Endothelial cell of umbilical vein (primary cell): ENCODE measurements at regions not wholly inside any gene's neighbourhood (a gene's known extent, or its start where the extent isn't known, plus 50 kb on each side); places are given as distances from the start of the nearest gene placed in this dataset.

Experiments used
- BruUV-seq: library from RNA; stranded (reverse); fragments of 400-500 nt; replicated peaks from 2 replicates; lab custom pipeline; 2021; lab: Mats Ljungman, UMichigan
- CTCF ChIA-PET: fragments of 300-600, 350-600 bp; sonication (Branson Sonifier 250); formaldehyde crosslinking; loops from one replicate; lab custom pipeline; 2021; ENCODE audit warnings: antibody characterized with exemption, inconsistent platforms; lab: Charles Lee
- POLR2A ChIA-PET: fragments of 300-600, 350-600 bp; sonication (Branson Sonifier 250); formaldehyde crosslinking; loops from one replicate; lab custom pipeline; 2021; ENCODE audit warnings: antibody characterized with exemption, inconsistent platforms; lab: Charles Lee
- DNase-seq: peaks from one replicate; pipeline ENCODE4 v3.0.0-alpha.2; 2011; ENCODE audit warnings: low read depth, low spot score
- FAIRE-seq: peaks from 2 replicates; lab custom pipeline; 2011; peaks lifted over from hg19 to GRCh38; lab: Jason Lieb, UNC
- H2AFZ ChIP-seq: 2 replicates; pipeline ENCODE4 v1.6.0; 2012; ENCODE audit warnings: low read depth, low read length, control low read depth, inconsistent platforms
- H3K27ac ChIP-seq: 2 replicates; pipeline ENCODE4 v1.5.1; 2011; ENCODE audit warnings: low read depth, mild to moderate bottlenecking, control low read depth, low read length, moderate library complexity; ENCODE audit not compliant: insufficient read depth
- H3K27me3 ChIP-seq, 2 experiments: 2 replicates each; pipeline versions ENCODE4 v1.6.0 to v1.6.1; 2011; ENCODE audit warnings: low read length in 2 of 2, mixed read lengths in 1 of 2; ENCODE audit not compliant: control insufficient read depth in 2 of 2, insufficient read depth in 2 of 2
- H3K36me3 ChIP-seq, 2 experiments: 2 replicates in 1 of 2; 3 replicates in 1 of 2; pipeline ENCODE4 v1.5.1; 2011; ENCODE audit warnings: low read length in 2 of 2, mild to moderate bottlenecking in 1 of 2, moderate library complexity in 1 of 2; ENCODE audit not compliant: control insufficient read depth in 2 of 2, insufficient read depth in 2 of 2; ENCODE audit errors: extremely low read depth in 1 of 2
- H3K4me1 ChIP-seq: 3 replicates; pipeline ENCODE4 v1.5.1; 2011; ENCODE audit warnings: mild to moderate bottlenecking, low read length; ENCODE audit not compliant: control insufficient read depth, insufficient read depth; ENCODE audit errors: extremely low read depth
- H3K4me2 ChIP-seq: 2 replicates; pipeline ENCODE4 v1.6.1; 2011; ENCODE audit warnings: low read length, control low read depth, mixed read lengths; ENCODE audit not compliant: insufficient read depth
- H3K4me3 ChIP-seq, 3 experiments: fragments of 200-600 bp in 1 of 3; sonication (generic), shearing (Covaris generic) in 1 of 3; replicated peaks in 1 of 3; 2 replicates each; pipeline ENCODE4 v1.5.1; 2011 to 2016; ENCODE audit warnings: control low read depth in 3 of 3, low read length in 3 of 3, mild to moderate bottlenecking in 2 of 3, inconsistent platforms in 1 of 3, low read depth in 1 of 3, moderate library complexity in 1 of 3; ENCODE audit not compliant: insufficient read depth in 1 of 3
- H3K79me2 ChIP-seq: 2 replicates; pipeline ENCODE4 v1.6.0; 2012; ENCODE audit warnings: low read length, inconsistent platforms; ENCODE audit not compliant: control insufficient read depth, insufficient read depth
- H3K9ac ChIP-seq: replicated peaks from 2 replicates; pipeline ENCODE3; 2011; ENCODE audit warnings: low read length, control low read depth; ENCODE audit not compliant: insufficient read depth; ENCODE audit errors: extremely low read depth
- H3K9me1 ChIP-seq: replicated peaks from 3 replicates; pipeline ENCODE4 v1.6.0; 2011; ENCODE audit warnings: mild to moderate bottlenecking, low read length; ENCODE audit not compliant: control insufficient read depth, insufficient read depth; ENCODE audit errors: extremely low read depth
- H3K9me3 ChIP-seq: replicated peaks from 2 replicates; pipeline ENCODE4 v1.5.1; 2012; ENCODE audit warnings: low read length, inconsistent platforms; ENCODE audit not compliant: control insufficient read depth, insufficient read depth
- H4K20me1 ChIP-seq: replicated peaks from 2 replicates; pipeline ENCODE3; 2011; ENCODE audit warnings: mild to moderate bottlenecking, low read length; ENCODE audit not compliant: control insufficient read depth, insufficient read depth; ENCODE audit errors: extremely low read depth
- CTCF ChIP-seq, 2 donors: IDR thresholded peaks; 1 replicate in 1 of 2; 2 replicates in 1 of 2; pipeline ENCODE4 v1.5.1; 2011; ENCODE audit warnings: low read length in 2 of 2, mild to moderate bottlenecking in 2 of 2, moderate library complexity in 2 of 2, control low read depth in 1 of 2, inconsistent platforms in 1 of 2, low read depth in 1 of 2; ENCODE audit not compliant: insufficient read depth in 1 of 2; ENCODE audit errors: extremely low read depth in 1 of 2
- EZH2 ChIP-seq: IDR thresholded peaks from 2 replicates; pipeline ENCODE4 v1.6.1; 2012; ENCODE audit warnings: borderline replicate concordance, low read depth, mild to moderate bottlenecking, moderate library complexity, low read length, inconsistent platforms; ENCODE audit not compliant: severe bottlenecking
- FOS ChIP-seq: IDR thresholded peaks from 2 replicates; pipeline ENCODE4 v1.6.1; 2011; ENCODE audit warnings: mild to moderate bottlenecking, low read length, moderate library complexity, borderline replicate concordance; ENCODE audit not compliant: insufficient read depth
- GATA2 ChIP-seq: IDR thresholded peaks from 2 replicates; pipeline ENCODE4 v1.7.0; 2011; ENCODE audit warnings: low read depth, mild to moderate bottlenecking, moderate library complexity, mixed read lengths, low read length; ENCODE audit not compliant: insufficient read length, insufficient read depth
- JUN ChIP-seq: IDR thresholded peaks from 2 replicates; pipeline ENCODE4 v1.6.1; 2011; ENCODE audit warnings: borderline replicate concordance, low read depth; ENCODE audit not compliant: insufficient read length, insufficient read depth
- MAX ChIP-seq: IDR thresholded peaks from 2 replicates; pipeline ENCODE4 v1.6.1; 2011; ENCODE audit not compliant: insufficient read depth, insufficient read length
- POLR2A ChIP-seq: IDR thresholded peaks from 2 replicates; pipeline ENCODE4 v1.6.1; 2012; ENCODE audit warnings: low read depth, mild to moderate bottlenecking, control low read depth, low read length
- POLR2AphosphoS5 ChIP-seq: IDR thresholded peaks from 2 replicates; pipeline ENCODE4 v1.6.1; 2012; ENCODE audit warnings: low read depth, mild to moderate bottlenecking, control low read depth, low read length, moderate library complexity; ENCODE audit not compliant: insufficient read depth
- dilution Hi-C: fragments of 300-500 bp; cut with MboI; formaldehyde crosslinking; loops from one replicate; pipeline ENCODE4 v1.15.0; 2019; ENCODE audit warnings: low sequenced_read_pairs; ENCODE audit not compliant: extremely low pct_ligation_motif_present
- intact Hi-C: fragments of 100-400 bp; cut with micrococcal nuclease; formaldehyde crosslinking; loops from one replicate; pipeline ENCODE4 v1.10.0; 2022

- dilution Hi-C loops, result no loop called here
- no TSS peak for BruUV-seq
Observed at GRCh38 chr10:76642358-76642757, 995.2 kb downstream of the KCNMA1 start.

More at GRCh38 chr10:76642358-76642757, 995.2 kb downstream of the KCNMA1 start:
- H3K9me1 ChIP-seq, result no peaks in the 10 kb centered on the region
- DNase-seq (no peak), FAIRE-seq (no peak)
- H3K4me3 ChIP-seq, result no peak overlapping the region
- CTCF ChIA-PET, result no interaction called here
- H3K4me2 ChIP-seq, result no peak overlapping the region
- H3K27me3 ChIP-seq, result no peaks in the 10 kb centered on the region
- no peaks in the 10 kb centered on the region for H3K79me2 ChIP-seq
- no peaks in the 10 kb centered on the region for H4K20me1 ChIP-seq
- no peaks in the 10 kb centered on the region for H3K36me3 ChIP-seq
- TF ChIP-seq CTCF (IDR thresholded peaks at IDR 0.05; ENCODE audit: extremely low read depth in 1 of 2, insufficient read depth in 1 of 2, low read depth in 1 of 2, low read length in 2 of 2) (no peak), GATA2 (no peak), FOS (no peak), MAX (no peak), POLR2AphosphoS5 (no peak), EZH2 (no peak), POLR2A (no peak), JUN (no peak)
- intact Hi-C loops, result no loop called here
- H3K4me1 ChIP-seq, result no peaks in the 10 kb centered on the region
- POLR2A ChIA-PET, result no interaction called here
- no peak overlapping the region for H3K9ac ChIP-seq
- no peak overlapping the region for H2AFZ ChIP-seq
- no peaks in the 10 kb centered on the region for H3K9me3 ChIP-seq
- H3K27ac ChIP-seq, result no peak overlapping the region
